ENCODE measurements at regions not wholly inside any gene's neighbourhood (a gene's known extent, or its start where the extent isn't known, plus 50 kb on each side); places are given as distances from the start of the nearest gene placed in this dataset.

GRCh38 chr5:116637149-116637740 lies 62.6 kb upstream of the SEMA6A start:
- in situ Hi-C loops (cut with MboI; ENCODE audit: low sequenced_read_pairs, unreplicated experiment) = no loop called here
- DNase-seq (ENCODE audit: low spot score) = no peak
- TF ChIP-seq CTCF (IDR thresholded peaks at IDR 0.05; ENCODE audit: borderline replicate concordance, control extremely low read depth, extremely low read depth, insufficient read depth, missing control alignments) = no peak

DNA sequence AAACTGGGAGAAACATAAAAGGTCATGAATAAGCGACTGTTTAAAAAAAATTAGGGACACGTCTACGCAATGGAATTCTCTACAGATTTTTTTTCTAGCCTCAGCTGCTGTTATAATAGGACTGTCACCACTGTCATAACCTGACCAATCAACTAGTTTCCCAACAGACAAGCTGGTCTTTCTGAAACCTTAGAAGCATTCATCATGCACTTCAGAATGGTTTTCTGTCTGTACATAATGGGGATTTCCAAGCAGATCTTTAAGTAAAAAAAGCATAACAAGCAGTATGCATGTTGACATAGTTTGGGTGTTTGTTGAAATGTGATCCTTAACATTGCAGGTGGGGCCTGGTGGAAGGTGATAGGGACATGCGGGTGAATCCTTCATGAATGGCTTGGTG lies 58.3 kb upstream of the SEMA6A start:
- no peak for TF ChIP-seq CTCF (IDR thresholded peaks at IDR 0.05; ENCODE audit: borderline replicate concordance, control extremely low read depth, extremely low read depth, insufficient read depth, missing control alignments)
- DNase-seq (ENCODE audit: low spot score) = peak; percentile 31
- in situ Hi-C loops (cut with MboI; ENCODE audit: low sequenced_read_pairs, unreplicated experiment) = no loop called here

DNA sequence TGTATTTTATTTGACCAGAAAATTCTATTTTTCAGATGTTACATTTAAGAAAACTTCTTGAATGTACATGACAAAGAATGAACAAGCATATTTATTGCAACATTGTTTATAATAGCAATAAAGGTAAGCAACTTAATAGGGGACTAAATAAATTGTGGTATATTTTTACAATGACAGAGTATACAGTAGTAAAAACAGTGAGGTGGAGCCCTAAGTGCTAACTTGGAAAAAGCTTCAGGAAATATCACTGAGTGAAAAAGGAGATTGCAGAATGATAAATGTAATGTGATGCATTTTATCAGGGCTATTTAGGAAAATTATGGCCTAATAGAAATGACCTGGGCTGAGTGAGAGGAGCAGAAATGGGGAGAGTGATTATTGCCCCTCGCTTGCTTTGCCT lies 56.5 kb upstream of the SEMA6A start:
- no peak for DNase-seq (ENCODE audit: low spot score)
- TF ChIP-seq CTCF (IDR thresholded peaks at IDR 0.05; ENCODE audit: borderline replicate concordance, control extremely low read depth, extremely low read depth, insufficient read depth, missing control alignments) = no peak
- in situ Hi-C loops (cut with MboI; ENCODE audit: low sequenced_read_pairs, unreplicated experiment) = no loop called here

DNA sequence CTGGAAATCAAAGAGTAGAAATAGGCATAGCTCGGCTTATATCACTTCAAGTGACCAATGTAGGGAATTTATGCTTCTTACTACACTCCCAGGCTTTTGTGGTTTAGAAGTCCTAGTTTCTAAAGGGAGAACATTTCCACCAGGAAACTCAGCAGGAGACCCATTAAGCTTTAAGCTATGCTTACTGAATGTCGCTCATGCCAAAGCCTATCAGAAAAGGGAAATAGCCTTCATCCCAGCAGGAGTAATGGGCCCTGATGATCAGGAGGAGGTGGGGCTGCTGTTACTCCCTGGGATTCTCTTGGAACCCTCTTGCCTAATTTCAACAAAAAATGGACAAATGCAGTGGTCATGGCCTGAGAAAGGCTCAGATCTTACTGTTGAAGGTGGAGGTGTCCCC lies 54.5 kb upstream of the SEMA6A start:
- no peak for DNase-seq (ENCODE audit: low spot score)
- in situ Hi-C loops (cut with MboI; ENCODE audit: low sequenced_read_pairs, unreplicated experiment) = no loop called here

DNA sequence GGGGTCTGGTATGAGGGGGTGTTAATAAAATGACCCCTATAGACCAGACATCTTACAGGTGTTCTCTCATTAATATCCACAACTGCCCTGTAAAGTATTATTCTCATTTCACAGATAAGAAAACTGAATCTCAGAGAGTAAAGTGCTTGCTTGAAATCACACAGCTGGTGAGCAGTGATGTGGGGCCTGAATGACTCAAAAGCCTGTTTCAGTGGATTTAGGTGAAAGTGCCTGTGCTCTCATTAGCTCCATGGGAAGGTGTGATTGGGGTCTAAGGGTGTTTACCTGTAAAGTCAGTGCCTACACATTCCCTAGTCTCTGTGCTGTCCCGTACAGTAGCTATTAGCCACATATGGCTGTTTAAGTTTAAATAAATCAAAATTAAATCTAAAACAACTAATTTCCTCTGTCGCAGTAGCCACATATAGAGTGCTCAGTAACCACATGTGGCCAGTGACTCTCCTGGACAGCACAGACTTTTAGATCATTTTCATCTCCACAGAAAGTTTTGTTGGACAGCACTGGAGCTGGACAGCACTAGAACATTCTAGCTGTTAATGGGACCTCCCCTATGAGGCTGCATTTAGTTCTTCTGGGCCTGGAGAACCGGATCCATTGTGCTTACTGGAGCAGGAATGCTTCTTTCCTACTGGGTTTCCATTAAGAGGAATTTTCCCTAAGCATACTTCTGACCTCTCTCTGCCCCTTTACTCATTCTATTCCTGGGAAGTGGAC lies 52.5 kb upstream of the SEMA6A start:
- DNase-seq (ENCODE audit: low spot score) = no peak
- in situ Hi-C loops (cut with MboI; ENCODE audit: low sequenced_read_pairs, unreplicated experiment) = no loop called here
- TF ChIP-seq CTCF (IDR thresholded peaks at IDR 0.05; ENCODE audit: borderline replicate concordance, control extremely low read depth, extremely low read depth, insufficient read depth, missing control alignments) = no peak

More for the DNA sequence above, 54.5 kb upstream of the SEMA6A start:
- TF ChIP-seq CTCF (IDR thresholded peaks at IDR 0.05; ENCODE audit: borderline replicate concordance, control extremely low read depth, extremely low read depth, insufficient read depth, missing control alignments) = no peak

GRCh38 chr5:116626272-116626723 lies 51.7 kb upstream of the SEMA6A start:
- TF ChIP-seq CTCF (IDR thresholded peaks at IDR 0.05; ENCODE audit: borderline replicate concordance, control extremely low read depth, extremely low read depth, insufficient read depth, missing control alignments) = no peak
- in situ Hi-C loops (cut with MboI; ENCODE audit: low sequenced_read_pairs, unreplicated experiment) = no loop called here
- no peak for DNase-seq (ENCODE audit: low spot score)
